ENCODE measurements at regions not wholly inside any gene's neighbourhood (a gene's known extent, or its start where the extent isn't known, plus 50 kb on each side); places are given as distances from the start of the nearest gene placed in this dataset.
"Not testable (repeated sequence)": the region's sequence is repeated elsewhere in the genome, so short reads cannot be mapped to it uniquely, and the experiment has no call there.

DNA sequence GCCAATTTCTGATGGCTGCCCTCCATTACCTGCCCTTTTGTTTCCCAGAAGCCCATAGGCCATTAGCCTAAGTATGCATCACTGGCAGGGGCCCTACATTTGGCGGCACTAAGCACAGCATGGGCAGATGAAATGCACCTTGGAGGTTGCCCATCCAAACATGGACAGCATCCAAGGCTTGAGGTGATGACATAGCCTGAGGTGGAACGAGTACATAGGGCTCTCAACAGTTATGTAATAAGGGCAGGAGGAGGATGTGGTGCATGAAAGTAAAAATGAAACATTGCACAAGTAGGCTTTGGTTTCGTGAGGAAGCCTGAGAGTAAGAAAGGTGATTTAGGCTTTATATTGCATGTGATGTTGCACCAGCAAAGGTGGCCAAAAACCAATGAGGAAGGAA, 148.1 kb downstream of the FAM76B start:
- no peak for DNase-seq

- DNase-seq: no peak
Measured at GRCh38 chr11:95638501-95638900, 151.1 kb downstream of the FAM76B start.

DNA sequence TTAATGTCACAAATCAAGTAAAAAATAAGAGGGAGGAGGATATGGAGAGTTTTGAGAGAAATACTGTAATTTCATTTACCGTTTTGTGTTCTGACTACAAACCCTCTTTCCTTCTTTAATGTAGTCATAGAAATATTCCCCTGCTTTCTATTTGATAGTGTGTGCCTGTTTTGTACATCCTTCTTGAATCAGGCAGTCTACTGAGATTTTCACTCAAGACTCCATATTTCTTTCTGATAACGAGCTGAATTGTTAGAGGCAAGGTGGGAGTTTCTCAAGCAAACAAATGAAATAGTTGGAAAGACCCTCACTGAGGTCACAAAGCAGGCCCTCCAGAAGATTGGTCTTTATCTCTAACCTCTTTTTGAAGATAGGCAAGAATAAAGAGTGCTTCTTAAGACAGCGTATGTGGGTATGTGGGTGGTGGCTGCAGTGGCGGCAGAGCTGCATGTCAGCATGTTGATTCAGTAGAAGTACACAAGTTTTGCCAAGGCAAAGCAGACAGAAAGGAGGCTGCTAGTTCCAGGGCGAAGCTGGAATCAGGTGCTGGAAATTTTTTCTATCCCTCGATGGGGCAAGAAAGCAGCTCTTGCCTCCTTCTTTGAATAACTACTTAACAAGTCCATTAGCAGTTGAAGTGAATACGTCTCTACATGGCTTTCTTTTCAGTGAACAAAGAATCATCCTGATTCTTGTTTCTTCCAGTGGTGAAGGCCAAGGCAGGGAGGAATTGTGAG, 164.2 kb downstream of the FAM76B start:
- no peak for DNase-seq

DNA sequence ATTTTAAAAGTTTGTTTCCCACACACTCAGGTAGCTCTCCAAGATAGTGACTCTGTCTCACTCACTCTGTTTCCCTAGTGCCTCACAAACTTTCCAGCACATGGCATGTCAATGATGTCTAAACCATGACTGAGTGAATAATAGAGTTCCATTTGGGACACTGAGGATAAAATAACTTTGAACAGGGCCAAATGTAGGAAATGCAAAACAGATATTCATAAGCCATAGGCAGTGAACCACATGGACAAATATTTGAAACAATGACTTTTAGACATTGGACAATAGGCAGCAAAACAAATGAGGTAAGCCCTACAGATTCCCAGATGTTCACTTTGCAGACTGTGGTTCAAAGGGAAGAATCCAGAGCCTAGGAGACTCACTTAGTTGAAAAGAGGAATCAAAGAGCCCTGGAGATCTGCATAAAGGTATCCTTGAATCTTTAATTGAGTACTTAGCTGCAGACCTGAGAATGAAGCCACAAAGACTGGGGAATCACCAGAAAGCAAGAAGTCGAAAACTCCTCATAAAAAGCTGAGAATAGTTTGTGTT, 173.3 kb downstream of the FAM76B start:
- DNase-seq: no peak

DNA sequence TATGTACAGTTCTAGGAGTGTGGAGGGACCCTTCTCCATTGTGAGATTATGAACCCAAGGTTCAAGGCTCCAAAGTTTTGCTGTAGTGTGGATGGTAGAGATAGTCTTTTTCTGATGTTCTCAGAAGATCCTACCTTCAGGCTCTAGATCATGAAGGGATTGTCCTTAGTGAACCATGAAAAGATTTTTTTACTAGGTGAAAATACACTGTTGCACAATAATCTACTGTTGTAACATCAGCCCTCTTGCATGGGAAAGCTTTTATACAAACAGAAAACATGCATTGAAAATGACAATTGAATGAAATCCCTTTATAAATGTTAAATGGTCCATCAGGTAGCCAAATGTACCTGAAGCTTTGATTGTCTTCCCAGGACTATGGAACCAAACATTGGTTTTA, 177.8 kb downstream of the FAM76B start:
- DNase-seq: no peak

DNA sequence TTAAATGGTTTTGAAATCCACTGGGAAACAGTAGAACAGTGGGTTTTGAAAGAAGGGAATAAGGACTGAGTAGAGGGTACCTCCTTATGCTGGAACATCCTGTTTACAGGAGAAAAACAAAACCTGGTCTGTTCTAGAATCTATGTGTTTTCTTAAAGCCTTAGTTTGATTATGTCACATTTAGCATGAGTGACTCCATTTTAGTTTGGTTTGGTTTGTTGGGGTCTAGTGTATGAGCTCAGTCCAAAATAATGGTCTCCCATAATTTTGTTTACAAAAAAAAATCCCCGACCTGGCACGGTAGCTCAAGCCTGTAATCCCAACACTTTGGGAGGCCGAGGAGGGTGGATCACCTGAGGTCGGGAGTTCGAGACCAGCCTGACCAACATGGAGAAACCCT, 179.4 kb downstream of the FAM76B start:
- DNase-seq: not testable (repeated sequence)

GRCh38 chr11:95608093-95608492, 181.5 kb downstream of the FAM76B start:
- DNase-seq: no peak

DNA sequence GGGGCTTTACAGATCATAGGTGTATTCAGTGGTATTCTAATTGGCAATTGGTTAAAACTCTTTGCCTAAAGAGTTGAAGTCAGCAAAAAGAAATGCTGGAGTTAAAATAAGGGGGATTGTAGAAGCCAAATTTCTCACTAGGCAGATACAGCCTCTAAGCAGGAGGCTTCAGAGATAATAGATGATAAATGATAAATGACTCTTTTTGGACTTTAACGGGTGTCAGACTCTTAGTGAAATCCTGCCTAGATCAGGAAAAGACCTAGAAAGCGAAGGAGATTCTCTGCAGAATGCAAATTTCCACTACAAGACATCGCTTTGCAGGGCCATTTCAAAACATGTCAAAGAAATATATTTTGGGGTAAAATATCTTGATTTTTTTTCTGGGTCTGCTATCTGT, 182.8 kb downstream of the FAM76B start:
- DNase-seq: no peak

- no peak for DNase-seq
Measured at GRCh38 chr11:95605271-95605940, 184.2 kb downstream of the FAM76B start.

DNA sequence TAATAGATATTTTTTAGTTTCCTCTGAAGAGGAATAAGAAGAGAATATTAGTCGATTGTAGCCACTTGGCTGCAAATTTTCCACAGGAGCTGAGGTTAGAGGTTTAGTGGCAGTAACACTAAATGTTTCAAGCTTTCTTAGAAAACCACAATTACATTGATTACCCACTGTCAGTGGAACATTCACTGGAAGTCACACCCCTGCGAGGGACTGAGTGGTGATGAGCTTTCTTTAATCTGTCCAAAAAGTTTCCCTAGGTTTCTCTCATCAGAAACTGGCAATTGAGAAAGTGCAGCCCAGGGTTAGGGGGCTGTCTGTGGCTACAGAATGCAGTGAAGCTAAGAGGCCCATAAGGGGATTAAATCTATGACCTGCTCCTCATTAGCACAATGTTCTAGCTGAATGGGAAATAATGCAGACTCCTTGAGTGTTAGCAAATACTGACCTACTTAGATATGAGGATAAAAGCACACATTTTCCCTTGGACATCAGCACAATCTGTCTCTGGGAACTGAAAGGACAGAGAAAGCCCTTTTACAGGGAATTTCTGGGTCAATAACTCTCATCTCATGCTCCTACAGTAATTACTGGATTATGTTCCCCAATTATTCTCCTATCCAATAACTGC, 189.5 kb downstream of the FAM76B start:
- DNase-seq: no peak

DNA sequence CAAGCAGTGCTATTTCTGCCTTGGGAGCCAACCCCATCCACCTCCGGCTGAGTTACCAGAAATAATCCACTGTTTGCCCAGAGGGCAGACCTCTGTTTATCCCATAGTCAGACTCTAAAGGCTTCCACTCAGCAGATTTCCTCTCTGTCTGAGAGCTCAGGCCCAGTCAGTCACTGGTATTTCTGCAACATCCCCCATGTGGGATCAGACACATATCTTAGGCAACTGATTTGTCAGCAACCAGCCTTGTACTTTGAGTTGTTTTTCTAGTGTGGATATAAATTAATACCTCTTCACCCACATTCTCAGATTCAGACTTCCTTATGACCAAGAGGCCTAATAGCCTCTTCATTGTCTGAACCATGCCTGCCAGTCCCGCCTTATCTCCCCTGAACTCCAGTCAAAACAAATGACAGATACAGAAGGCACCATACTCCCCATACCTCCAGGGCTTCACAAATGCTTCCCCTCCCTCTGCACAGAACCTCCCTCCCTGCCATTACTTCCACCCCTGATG, 193.6 kb downstream of the FAM76B start:
- no peak for DNase-seq

- DNase-seq: no peak
Measured at GRCh38 chr11:95595541-95595940, 194.0 kb downstream of the FAM76B start.

GRCh38 chr11:95593111-95593510, 196.5 kb downstream of the FAM76B start:
- DNase-seq: no peak

- DNase-seq: no peak
Measured at GRCh38 chr11:95592471-95592870, 197.1 kb downstream of the FAM76B start.

DNA sequence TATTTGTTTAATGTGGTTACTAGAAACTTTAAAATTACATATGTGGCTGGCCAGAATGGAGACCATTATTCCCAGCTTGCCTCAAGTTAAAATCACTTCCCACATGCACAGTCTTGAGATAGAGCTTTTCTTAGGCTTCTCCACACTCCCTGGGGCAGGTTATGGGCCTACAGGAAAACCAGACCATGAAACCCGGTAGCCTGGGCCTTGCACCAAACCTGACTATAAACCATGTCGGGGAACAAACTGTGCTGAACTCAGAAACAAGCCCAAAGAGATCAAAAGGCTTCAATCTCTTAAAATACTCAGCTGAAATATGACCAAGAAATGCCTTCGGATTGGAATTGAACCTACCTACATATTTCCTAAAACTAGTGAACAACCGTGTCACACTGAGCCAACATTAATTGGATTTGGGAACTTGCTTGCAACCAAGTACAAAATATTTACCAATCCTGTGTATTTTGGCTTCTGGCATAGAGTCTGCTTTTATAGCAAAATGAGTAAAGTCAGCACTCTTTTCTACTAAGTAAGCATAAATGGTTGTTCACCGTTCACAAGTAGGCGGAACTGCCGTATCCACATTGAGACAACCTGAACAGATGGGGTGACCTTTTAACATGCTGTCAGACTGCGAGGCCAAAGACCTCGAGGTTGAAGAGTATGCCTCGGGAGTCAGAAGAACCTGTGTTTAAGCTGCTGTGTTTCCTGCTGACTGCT, 199.5 kb downstream of the FAM76B start:
- DNase-seq: no peak

DNA sequence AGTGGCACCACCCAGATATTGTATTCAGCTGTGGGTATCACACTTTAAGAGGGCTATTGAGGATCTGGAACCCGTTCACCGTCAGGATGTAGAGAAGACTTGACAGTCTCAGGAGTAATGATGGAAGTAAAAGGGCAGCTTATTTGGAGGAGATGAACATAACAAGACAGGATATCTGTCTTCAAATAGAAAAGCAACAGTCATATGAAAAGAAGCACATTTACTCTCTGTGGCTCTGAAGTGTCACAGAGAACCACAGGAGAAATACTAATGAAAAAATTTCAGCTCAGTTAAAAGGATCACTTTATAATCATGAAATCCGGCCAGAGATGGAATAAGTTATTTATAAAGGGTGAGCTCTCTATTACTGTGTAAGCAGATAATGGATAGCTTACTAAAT, 200.8 kb downstream of the FAM76B start:
- DNase-seq: no peak

- no peak for DNase-seq
Measured at GRCh38 chr11:95586661-95587060, 202.9 kb downstream of the FAM76B start.

GRCh38 chr11:95586155-95586554, 203.4 kb downstream of the FAM76B start:
- no peak for DNase-seq

DNA sequence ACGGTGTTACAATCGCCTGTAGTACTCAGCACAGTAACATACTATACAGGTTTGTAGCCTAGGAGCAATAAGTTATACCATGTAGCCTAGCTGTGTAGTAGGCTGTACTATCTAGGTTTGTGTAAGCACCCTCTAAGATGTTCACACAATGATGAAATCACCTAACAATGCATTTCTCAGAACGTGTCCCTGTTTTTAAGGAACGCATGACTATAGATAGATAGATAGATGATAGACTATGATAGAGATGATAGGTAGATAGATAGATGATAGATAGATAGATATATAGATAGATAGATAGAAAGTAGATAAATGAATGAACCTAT, 203.9 kb downstream of the FAM76B start:
- DNase-seq: no peak

GRCh38 chr11:95585069-95585751, 204.4 kb downstream of the FAM76B start:
- no peak for DNase-seq

DNA sequence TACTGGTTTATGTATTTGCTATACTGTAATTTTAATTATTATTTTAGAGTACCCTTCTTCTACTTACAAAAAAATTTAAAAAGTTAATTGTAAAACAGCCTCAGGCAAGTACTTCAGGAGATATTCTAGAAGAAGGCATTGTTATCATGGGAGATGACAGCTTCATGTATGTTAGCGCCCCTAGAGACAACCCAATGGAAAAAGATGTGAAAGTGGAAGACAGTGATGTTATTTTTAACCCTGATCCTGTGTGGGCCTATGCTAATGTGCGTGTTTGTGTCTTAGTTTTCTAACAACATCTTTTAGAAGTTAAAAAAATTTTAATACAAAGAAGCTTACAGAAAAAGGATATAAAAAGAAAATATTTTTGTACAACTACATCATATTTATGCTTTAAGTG, 205.0 kb downstream of the FAM76B start:
- DNase-seq: no peak

DNA sequence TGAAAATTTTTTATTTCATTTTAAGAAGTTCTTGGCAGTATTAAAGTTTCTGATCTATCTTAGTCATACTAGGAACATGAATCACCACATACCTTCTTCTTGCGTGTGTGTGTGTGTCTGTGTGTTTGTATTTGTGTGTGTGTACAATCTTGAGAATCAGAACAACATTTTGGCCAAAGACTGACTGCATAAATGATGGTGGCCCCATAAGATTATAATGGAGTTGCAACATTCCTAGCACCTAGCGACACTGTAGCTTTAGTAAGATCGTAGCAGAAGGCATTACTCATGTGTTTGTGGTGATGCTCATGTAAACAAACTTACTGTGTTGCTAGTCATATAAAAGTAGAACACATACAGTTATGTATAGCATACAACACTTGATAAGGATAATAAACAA, 205.4 kb downstream of the FAM76B start:
- DNase-seq: no peak

Data from SW 1271 (cell line).